H1 (cell line): ENCODE measurements at regions not wholly inside any gene's neighbourhood (a gene's known extent, or its start where the extent isn't known, plus 50 kb on each side); places are given as distances from the start of the nearest gene placed in this dataset.

Experiments used
- ASH2L ChIP-seq: fragments of 200-600, 300-600 bp; sonication (generic); IDR thresholded peaks from one replicate; pipeline ENCODE4 v1.7.1; 2017; ENCODE audit warnings: low read length
- EGR1 ChIP-seq: IDR thresholded peaks from 2 replicates; pipeline ENCODE4 v1.6.1; 2011; ENCODE audit warnings: low read depth, low read length, borderline replicate concordance
- MAX ChIP-seq: IDR thresholded peaks from 2 replicates; pipeline ENCODE4 v1.6.1; 2012; ENCODE audit warnings: inconsistent platforms

DNA sequence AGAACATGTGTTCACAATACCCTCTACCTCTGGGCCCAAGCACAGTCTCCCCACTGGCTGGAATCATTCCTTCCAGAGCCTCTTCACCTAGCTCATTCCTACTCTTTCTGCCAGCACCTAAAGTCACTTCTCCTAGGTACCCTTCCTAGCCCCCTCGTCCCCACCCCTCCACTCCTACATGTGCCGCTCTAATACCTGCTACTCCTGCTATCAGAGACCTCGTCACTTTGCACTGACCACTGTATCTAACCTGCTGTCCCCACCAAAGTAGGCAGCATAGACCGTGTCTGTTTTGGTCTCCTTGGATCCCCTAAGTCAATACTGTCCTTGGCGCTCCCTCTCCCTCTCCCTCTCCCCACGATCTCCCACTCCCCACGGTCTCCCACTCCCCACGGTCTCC lies 53.2 kb upstream of the PKDCC start (continued):
- TF ChIP-seq MAX (no peak), ASH2L (no peak), EGR1 (no peak)
